ENCODE measurements at regions not wholly inside any gene's neighbourhood (a gene's known extent, or its start where the extent isn't known, plus 50 kb on each side); places are given as distances from the start of the nearest gene placed in this dataset.

DNA sequence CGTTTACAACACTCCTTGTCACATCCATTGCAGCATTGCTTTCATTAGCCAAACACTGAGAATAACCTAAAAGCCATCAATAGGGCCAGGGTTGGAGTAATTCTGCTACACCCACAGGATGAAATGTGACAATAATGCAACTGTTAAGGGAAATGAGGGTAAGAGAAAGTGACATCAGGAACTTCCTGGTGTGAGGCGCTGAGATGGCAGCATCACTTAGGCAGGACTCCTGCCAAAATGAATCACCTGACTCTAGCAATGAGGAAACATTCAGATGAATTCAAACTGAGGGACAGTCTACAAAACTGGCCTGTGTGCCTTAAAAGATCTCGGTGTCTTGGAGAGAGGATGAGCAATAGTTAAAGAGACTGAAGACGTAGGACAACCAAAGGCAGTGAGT, 115.6 kb upstream of the AGAP1 start:
- no peaks in the 10 kb centered on the region for H3K9me3 ChIP-seq (replicated peaks; ENCODE audit: control insufficient read depth, insufficient read depth, low read length)
- ChIA-PET CTCF (no interaction called here), POLR2A (no interaction called here)
- no TSS peak for BruUV-seq (replicated peaks)
- no peak overlapping the region for H3K9ac ChIP-seq (replicated peaks; ENCODE audit: extremely low read depth, insufficient read depth, low read length)
- H3K4me3 ChIP-seq (replicated peaks in 1 of 3; ENCODE audit: insufficient read depth in 1 of 3, low read depth in 1 of 3, low read length in 3 of 3) = no peak overlapping the region
- H3K4me1 ChIP-seq (ENCODE audit: control insufficient read depth, extremely low read depth, insufficient read depth, low read length) = no peaks in the 10 kb centered on the region
- dilution Hi-C loops (cut with MboI; ENCODE audit: extremely low pct_ligation_motif_present, low sequenced_read_pairs) = no loop called here
- DNase-seq (ENCODE audit: low read depth, low spot score) (no peak), FAIRE-seq (no peak)
- no peaks in the 10 kb centered on the region for H3K79me2 ChIP-seq (ENCODE audit: control insufficient read depth, insufficient read depth, low read length)
- H3K36me3 ChIP-seq (ENCODE audit: control insufficient read depth in 2 of 2, extremely low read depth in 1 of 2, insufficient read depth in 2 of 2, low read length in 2 of 2) = no peaks in the 10 kb centered on the region
- H3K27me3 ChIP-seq (ENCODE audit: control insufficient read depth in 2 of 2, insufficient read depth in 2 of 2, low read length in 2 of 2) = no peaks in the 10 kb centered on the region
- H2AFZ ChIP-seq (ENCODE audit: low read depth, low read length) = no peak overlapping the region
- intact Hi-C loops (cut with micrococcal nuclease) = no loop called here
- H3K27ac ChIP-seq (ENCODE audit: insufficient read depth, low read depth, low read length) = no peak overlapping the region
- no peaks in the 10 kb centered on the region for H3K9me1 ChIP-seq (replicated peaks; ENCODE audit: control insufficient read depth, extremely low read depth, insufficient read depth, low read length)
- H4K20me1 ChIP-seq (replicated peaks; ENCODE audit: control insufficient read depth, extremely low read depth, insufficient read depth, low read length) = no peaks in the 10 kb centered on the region
- no peak for TF ChIP-seq JUN (IDR thresholded peaks at IDR 0.05; ENCODE audit: borderline replicate concordance, insufficient read depth, insufficient read length, low read depth)
- no peak for TF ChIP-seq MYC (IDR thresholded peaks at IDR 0.05; ENCODE audit: low read depth, low read length)
- TF ChIP-seq FOS (IDR thresholded peaks at IDR 0.05; ENCODE audit: borderline replicate concordance, insufficient read depth, low read length) = no peak
- TF ChIP-seq EZH2 (IDR thresholded peaks at IDR 0.05; ENCODE audit: borderline replicate concordance, low read depth, low read length, severe bottlenecking) = no peak
- TF ChIP-seq MAX (IDR thresholded peaks at IDR 0.05; ENCODE audit: insufficient read depth, insufficient read length) = no peak
- no peak for TF ChIP-seq GATA2 (IDR thresholded peaks at IDR 0.05; ENCODE audit: insufficient read depth, insufficient read length, low read depth, low read length)
- no peak for TF ChIP-seq POLR2AphosphoS5 (IDR thresholded peaks at IDR 0.05; ENCODE audit: insufficient read depth, low read depth, low read length)
- no peak for TF ChIP-seq POLR2A (IDR thresholded peaks at IDR 0.05; ENCODE audit: low read depth, low read length)
- TF ChIP-seq, protein P1, sequence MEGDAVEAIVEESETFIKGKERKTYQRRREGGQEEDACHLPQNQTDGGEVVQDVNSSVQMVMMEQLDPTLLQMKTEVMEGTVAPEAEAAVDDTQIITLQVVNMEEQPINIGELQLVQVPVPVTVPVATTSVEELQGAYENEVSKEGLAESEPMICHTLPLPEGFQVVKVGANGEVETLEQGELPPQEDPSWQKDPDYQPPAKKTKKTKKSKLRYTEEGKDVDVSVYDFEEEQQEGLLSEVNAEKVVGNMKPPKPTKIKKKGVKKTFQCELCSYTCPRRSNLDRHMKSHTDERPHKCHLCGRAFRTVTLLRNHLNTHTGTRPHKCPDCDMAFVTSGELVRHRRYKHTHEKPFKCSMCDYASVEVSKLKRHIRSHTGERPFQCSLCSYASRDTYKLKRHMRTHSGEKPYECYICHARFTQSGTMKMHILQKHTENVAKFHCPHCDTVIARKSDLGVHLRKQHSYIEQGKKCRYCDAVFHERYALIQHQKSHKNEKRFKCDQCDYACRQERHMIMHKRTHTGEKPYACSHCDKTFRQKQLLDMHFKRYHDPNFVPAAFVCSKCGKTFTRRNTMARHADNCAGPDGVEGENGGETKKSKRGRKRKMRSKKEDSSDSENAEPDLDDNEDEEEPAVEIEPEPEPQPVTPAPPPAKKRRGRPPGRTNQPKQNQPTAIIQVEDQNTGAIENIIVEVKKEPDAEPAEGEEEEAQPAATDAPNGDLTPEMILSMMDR (IDR thresholded peaks at IDR 0.05; ENCODE audit: extremely low read depth in 1 of 2, insufficient read depth in 1 of 2, low read depth in 1 of 2, low read length in 2 of 2) = no peak
- no peak overlapping the region for H3K4me2 ChIP-seq (ENCODE audit: insufficient read depth, low read length)
